ENCODE measurements at regions not wholly inside any gene's neighbourhood (a gene's known extent, or its start where the extent isn't known, plus 50 kb on each side); places are given as distances from the start of the nearest gene placed in this dataset.
"Not testable (repeated sequence)": the region's sequence is repeated elsewhere in the genome, so short reads cannot be mapped to it uniquely, and the experiment has no call there.

DNA sequence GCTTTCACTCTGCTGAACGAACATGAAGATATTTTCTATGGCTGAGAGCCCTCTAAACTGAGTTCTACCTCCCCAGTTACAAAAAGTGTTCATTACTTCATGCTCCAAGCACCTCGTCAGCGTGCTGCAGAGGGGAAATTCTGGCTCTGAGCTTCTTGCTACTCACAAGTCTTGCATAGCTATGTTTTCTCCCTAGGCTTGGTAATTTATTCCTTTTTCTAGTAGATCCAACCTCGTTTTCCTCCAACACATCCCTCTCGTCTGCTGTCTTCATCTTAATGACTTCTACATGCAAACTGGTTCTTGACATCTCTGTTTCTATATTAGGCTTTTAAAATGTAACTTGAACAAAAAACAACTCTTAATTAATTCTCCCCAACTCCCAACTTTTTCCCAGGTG lies 1034.5 kb downstream of the REEP3 start:
- no peak for DNase-seq (ENCODE audit: low read depth)
- TF ChIP-seq, protein P1, sequence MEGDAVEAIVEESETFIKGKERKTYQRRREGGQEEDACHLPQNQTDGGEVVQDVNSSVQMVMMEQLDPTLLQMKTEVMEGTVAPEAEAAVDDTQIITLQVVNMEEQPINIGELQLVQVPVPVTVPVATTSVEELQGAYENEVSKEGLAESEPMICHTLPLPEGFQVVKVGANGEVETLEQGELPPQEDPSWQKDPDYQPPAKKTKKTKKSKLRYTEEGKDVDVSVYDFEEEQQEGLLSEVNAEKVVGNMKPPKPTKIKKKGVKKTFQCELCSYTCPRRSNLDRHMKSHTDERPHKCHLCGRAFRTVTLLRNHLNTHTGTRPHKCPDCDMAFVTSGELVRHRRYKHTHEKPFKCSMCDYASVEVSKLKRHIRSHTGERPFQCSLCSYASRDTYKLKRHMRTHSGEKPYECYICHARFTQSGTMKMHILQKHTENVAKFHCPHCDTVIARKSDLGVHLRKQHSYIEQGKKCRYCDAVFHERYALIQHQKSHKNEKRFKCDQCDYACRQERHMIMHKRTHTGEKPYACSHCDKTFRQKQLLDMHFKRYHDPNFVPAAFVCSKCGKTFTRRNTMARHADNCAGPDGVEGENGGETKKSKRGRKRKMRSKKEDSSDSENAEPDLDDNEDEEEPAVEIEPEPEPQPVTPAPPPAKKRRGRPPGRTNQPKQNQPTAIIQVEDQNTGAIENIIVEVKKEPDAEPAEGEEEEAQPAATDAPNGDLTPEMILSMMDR (IDR thresholded peaks at IDR 0.05; ENCODE audit: insufficient read depth, low read depth, low read length), result no peak
- H3K4me3 ChIP-seq (ENCODE audit: low read depth, low read length), result no peak overlapping the region

DNA sequence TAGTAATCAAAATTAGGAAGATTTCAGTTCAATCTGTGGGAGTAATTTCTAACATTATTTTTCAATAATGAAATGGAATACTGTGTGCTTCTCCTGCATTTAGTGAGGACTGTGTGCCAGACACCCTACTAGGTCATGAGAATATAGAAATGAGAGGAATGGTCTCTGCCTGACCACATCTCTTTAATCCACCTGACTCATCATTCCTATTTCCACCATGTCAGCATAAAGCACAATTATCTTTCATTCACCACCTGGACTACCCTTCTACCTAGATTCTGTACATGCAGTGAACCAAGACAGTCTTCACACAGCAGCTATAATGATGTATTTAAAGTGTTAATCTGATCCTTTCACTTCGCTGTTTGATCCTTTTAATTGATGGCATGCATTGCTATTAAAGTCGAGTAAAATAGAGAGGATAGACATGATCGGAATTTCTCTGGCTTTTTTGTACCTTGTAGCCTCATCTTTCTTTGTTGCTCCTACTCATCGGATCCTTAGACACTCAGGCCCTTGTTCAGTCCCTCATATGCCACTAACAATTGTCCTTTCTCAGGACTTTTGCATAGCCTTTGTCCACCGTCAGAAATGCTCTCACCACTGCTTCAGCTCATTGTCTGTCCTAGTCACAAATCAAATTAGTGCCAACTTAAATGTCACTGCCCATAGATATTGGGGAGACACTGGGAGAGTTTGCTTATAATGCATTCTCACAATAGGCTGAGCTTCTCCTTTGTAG lies 1037.1 kb downstream of the REEP3 start:
- H3K4me3 ChIP-seq (ENCODE audit: low read depth, low read length), result no peak overlapping the region
- DNase-seq (ENCODE audit: low read depth), result no peak
- TF ChIP-seq, protein P1 (IDR thresholded peaks at IDR 0.05; ENCODE audit: insufficient read depth, low read depth, low read length), result no peak

DNA sequence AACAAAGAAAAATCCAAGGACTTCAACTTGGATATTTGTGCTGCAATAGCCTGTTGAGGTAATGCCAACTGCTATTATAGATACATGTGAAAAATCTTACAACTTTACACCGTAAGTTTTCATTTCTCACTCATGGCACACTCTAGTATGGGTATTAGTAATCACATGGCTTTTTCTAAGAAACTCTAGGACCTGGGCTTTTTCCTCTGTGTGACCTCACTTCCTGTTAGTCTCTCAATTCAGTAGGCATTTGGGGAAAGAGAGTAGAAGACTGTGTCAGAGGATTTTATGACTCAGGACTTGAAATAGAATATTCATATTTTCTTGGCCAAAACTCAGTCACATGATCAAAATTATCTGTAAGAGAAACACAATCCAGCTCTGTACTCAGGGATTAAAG lies 1049.9 kb downstream of the REEP3 start:
- TF ChIP-seq, protein P1 (IDR thresholded peaks at IDR 0.05; ENCODE audit: insufficient read depth, low read depth, low read length), result no peak
- DNase-seq (ENCODE audit: low read depth), result no peak
- H3K4me3 ChIP-seq (ENCODE audit: low read depth, low read length), result no peak overlapping the region

DNA sequence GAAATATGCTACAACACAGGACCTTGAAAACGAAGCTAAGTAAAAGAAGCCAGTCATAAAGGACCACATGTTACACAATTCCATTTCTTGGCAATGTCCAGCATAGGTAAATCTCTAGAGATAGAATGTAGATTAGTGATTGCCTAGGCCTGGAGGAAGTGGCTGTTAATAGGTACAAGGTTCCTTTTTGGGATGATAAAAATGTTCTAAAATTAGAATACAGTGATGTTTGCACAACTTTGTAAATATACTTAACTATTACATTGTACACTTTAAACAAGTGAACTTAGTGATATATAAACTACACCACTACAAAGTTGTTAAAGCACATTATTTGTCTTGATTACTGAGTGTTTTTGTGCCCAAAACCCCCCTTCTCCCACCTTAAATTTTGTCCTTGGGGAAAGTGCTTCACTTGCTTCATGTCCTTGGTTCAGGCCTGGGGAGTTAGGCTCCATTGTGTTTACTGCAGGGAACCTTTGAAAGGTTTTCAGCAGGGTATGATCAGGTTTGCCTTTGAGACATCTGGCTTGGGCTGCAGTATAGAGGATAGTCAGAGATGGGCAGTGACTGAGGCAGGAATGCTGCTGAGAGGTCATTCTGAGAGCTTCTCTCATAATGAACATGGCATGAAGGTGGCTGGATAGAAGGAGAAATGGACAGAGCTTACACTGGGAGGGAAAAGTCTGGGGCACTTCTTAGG lies 1052.6 kb downstream of the REEP3 start:
- H3K4me3 ChIP-seq (ENCODE audit: low read depth, low read length), result no peak overlapping the region
- no peak for DNase-seq (ENCODE audit: low read depth)
- TF ChIP-seq, protein P1 (IDR thresholded peaks at IDR 0.05; ENCODE audit: insufficient read depth, low read depth, low read length), result no peak

DNA sequence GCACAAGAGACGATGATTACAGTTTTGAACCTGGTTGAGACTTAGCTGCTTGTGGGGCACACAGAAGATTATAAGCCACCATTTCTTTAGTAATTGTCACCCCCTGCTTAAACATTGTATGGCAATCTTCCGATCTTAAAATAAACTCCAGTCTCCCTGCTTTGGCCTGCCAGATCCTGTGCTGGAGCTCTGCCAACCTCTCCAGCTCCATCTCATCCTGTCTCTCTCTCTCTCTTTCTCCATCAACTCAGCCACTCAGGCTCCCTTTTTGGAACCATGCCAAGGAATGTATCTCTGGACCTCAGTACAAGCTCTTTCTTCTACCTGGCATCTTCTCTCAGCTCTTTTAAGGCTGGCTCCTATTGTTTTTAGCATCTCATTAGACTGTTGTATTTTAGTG lies 1053.2 kb downstream of the REEP3 start:
- H3K4me3 ChIP-seq (ENCODE audit: low read depth, low read length), result no peak overlapping the region
- TF ChIP-seq, protein P1 (IDR thresholded peaks at IDR 0.05; ENCODE audit: insufficient read depth, low read depth, low read length), result no peak
- DNase-seq (ENCODE audit: low read depth), result no peak

DNA sequence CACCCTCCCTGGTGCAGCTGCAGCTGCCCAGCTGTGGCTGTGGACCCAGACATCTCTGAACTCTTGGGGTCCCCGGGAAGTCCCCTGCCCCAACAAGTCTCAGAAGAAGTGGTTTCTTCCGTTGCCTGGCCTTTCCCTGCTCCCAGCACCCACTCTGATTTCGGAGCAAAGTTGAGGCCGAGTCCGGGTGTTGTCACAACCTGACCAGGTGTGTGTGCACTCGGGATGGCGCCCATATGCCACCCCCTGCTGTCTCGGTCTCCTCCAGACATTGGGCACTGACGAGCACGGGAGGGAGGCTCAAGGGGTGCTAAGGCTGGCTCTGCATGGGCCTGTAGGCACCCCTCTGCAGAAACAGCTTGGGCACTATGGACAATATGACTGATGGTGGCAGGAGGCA lies 1055.3 kb downstream of the REEP3 start:
- no peak for DNase-seq (ENCODE audit: low read depth)
- TF ChIP-seq, protein P1 (IDR thresholded peaks at IDR 0.05; ENCODE audit: insufficient read depth, low read depth, low read length), result no peak
- H3K4me3 ChIP-seq (ENCODE audit: low read depth, low read length), result no peak overlapping the region

DNA sequence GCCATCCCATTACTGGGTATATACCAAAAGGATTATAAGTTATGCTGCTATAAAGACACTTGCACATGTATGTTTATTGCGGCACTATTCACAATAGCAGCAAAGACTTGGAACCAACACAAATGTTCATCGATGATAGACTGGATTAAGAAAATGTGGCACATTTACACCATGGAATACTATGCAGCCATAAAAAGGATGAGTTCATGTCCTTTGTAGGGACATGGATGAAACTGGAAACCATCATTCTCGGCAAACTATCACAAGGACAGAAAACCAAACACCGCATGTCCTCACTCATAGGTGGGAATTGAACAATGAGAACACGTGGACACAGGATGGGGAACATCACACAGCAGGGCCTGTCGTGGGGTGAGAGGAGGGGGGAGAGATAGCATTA lies 1057.6 kb downstream of the REEP3 start:
- not testable (repeated sequence) for DNase-seq (ENCODE audit: low read depth); H3K4me3 ChIP-seq (ENCODE audit: low read depth, low read length)
